Jurkat, Clone E6-1 (cell line): ENCODE measurements at regions not wholly inside any gene's neighbourhood (a gene's known extent, or its start where the extent isn't known, plus 50 kb on each side); places are given as distances from the start of the nearest gene placed in this dataset.

ENCODE experiments used
- DNase-seq: peaks from one replicate; pipeline ENCODE4 v3.0.0-alpha.2; 2011; ENCODE audit warnings: low read depth, low spot score
- H3K4me3 ChIP-seq: 2 replicates; pipeline ENCODE4 v1.5.1; 2011; ENCODE audit warnings: mild to moderate bottlenecking, low read length, control low read depth, moderate library complexity

DNA sequence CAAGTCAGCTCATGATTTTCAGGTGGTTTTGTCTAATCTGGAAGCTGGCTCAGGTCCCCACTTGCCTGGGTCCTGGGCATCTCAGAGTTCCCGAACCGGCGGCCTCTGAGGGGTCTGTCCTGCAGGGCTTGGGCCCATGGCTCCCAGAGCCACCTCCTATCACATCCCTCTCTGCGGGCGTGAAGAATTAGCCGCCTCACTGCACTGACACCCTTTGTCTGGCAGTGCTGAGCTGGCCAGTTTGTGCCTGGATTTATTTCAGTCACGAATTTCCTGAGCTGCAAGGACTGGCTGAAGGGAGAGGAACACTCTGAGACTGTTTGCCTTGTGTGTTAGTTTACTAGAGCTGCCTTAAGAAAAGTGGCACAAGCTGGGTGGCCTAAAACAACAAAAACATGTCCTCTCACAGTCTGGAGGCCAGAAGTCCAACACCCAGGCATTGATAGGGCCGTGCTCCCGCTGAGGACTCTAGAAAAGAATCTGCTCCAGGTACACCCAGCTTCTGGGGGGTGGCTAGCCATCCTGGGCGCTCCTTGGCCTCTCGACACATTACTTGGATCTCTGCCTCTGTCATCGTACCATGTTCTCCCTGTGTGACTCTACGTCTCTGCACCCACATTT lies 217.5 kb upstream of the DYNLRB2 start:
- no peak for DNase-seq
- H3K4me3 ChIP-seq = no peak overlapping the region

DNA sequence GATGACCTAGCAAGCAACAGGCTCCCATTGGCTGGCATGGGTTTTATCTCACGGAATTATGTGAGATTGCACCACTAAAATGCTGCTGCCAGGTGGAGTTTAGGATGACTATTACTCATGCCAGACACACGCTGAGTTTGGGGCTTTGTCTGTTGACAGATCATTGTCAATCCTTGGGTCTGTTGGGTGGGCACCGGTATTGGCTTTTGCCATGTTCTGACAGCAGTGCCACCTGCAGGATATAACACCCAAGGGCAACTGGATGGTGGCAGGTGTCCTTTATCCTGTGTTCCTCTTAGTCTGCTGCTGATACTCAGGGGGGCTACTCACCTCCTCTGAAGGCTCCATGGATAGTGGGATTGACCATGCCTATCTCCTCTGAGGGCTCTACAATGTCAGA lies 221.6 kb upstream of the DYNLRB2 start:
- DNase-seq = peak; percentile 3
- H3K4me3 ChIP-seq = no peak overlapping the region

DNA sequence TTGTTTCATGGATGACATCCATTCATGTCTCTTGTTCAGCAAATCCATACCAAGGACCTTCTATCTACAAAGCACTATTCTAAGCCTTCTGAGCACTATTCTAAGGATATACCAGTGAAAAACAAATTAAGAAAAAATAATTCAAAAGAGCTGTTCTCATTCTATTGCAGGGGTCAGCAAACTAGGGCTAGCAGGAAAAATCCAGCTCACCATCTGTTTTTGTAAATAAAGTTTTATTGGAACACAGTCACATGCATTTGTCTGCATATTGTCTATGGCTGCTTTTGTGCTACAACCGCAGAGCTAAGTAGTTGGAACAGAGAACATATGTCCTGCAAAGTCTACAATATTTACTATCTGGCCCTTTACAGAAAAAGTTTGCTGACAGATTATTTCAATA lies 222.7 kb upstream of the DYNLRB2 start:
- no peak for DNase-seq
- H3K4me3 ChIP-seq = no peak overlapping the region

DNA sequence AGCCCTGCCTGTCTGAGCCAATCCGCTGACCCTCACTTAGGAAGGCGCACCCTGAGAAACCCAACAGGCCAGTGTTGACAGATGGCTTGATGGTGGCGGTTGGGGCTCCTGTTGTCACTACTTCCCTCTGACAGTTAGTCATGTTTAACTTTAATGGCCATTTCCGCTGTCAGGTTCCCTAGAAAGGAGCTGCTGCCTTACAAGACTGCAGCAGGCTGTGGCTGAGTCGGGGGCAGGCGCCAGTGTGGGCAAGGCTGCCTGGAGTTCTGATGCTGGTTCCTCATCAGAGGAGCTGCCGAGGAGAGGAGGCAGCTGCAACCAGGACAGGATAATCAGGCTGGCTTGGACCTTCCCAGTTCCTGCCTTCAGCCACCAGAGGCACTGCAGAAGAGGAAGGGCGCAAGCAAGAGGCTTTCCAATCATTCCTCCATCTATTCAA lies 223.2 kb upstream of the DYNLRB2 start:
- DNase-seq = no peak
- no peak overlapping the region for H3K4me3 ChIP-seq

DNA sequence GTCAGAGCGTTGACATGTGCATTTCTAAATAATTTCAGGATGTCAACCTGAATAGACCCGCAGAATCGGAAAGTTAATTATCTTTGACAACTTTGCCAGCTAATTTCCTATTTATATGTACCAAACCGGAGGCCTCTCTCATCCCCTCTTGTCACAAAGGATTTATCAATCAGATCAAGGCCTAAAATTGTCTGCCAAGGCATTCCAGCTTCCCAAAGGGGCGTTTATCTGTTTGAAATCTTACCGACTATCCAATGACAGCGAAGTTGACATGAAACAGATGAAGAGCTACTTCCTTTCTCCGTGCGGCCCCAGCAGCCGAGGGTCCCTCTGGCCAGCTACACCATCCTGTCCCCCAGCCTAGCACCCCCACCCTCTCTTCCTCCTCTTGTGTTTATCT lies 223.7 kb upstream of the DYNLRB2 start:
- H3K4me3 ChIP-seq = no peak overlapping the region
- DNase-seq = no peak

DNA sequence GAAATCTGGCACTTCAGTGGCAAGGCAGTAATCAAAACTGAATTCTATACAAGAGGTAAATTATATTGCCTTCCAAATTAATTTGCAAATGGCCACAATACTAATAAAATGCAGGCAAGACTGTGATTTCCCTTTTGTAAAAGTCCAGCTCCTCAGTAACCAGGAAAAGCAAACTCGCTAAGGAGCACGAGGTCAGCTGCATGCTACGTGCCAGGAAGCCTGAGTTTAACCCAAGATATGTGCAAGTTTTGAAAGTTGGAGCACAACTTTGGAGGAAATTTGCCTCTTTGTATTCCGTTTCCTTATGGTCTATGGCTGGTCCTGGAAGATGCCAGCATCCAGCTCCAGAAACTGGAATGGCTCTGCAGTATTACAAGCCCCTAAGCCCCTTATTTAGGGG lies 226.8 kb upstream of the DYNLRB2 start:
- H3K4me3 ChIP-seq = no peak overlapping the region
- no peak for DNase-seq

DNA sequence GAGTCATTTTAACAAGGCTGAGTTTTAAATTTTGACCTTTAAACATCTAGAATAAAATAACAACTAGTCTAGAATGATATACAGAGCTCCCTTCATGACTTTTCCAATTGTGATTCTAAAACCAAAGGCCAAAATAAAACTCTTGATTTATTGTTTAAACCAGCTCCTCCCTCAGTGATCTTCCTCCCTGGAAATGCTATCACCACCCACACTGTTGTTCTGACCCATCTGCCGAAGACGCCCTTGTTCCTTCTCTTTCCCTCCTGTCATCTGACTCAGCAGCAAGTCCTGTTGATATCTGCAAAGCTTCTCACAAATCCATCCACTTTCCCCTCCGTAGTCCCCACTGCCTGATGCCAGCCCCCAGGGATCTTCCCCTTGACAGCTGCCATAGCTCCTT lies 231.6 kb upstream of the DYNLRB2 start:
- no peak for DNase-seq

DNA sequence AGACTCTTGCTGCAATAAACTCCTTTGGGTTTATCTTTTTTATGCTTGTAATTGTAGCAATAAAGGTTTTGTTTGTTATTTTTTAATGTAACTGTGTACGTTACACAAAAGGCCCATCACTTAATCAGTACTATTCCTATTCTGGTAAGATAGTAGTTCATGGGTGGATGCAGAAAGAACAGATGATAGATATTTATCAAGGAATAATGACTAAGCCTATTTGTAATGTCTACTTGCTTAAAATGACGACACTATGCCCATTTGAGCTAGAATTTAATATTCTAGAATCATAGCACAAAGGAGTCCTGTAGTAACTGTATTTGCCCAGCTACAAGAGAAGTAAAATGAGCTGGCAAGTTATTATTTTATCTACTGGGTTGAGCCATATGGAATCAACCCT lies 235.4 kb upstream of the DYNLRB2 start:
- H3K4me3 ChIP-seq = no peak overlapping the region
- DNase-seq = no peak

More for the DNA sequence above, 231.6 kb upstream of the DYNLRB2 start:
- no peak overlapping the region for H3K4me3 ChIP-seq

DNA sequence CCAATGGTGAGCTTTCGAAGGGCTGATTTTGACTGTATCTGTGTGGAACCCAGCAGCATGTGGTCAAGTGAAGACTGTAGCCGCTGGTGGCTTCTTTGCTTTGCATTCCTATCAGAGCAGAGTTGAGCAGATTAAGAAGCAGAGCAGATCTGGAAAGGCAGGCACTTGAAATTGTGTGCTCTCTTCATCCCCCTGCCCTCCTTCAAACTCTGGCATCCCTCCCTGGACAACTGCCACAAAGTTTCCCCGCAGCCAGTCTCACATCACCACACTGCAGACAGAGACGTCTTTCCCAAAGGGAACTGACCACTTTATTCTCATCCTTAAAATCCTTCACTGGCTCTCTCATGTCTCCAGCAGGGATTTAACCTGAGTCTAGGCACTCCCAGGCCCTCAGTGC lies 237.1 kb upstream of the DYNLRB2 start:
- DNase-seq = no peak

DNA sequence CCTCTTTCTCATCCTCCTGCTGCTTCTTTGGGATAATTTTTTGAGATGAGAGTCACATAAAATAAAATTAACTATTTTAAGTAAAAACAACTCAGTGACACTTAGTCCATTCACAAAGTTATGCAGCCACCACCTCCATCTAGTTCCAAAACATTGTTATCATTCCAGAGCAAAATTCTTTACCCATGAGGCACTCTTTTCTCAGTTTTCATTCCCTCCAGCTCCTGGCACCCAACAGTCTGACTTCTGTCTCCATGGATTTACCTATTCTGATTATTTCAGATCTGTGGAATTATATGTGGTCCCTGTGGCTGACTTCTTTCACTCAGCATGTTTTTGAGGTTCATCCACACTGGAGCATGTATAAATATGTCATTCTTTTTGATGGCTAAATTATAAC lies 239.9 kb upstream of the DYNLRB2 start:
- H3K4me3 ChIP-seq = no peak overlapping the region
- DNase-seq = no peak

More for the DNA sequence above, 237.1 kb upstream of the DYNLRB2 start:
- no peak overlapping the region for H3K4me3 ChIP-seq

DNA sequence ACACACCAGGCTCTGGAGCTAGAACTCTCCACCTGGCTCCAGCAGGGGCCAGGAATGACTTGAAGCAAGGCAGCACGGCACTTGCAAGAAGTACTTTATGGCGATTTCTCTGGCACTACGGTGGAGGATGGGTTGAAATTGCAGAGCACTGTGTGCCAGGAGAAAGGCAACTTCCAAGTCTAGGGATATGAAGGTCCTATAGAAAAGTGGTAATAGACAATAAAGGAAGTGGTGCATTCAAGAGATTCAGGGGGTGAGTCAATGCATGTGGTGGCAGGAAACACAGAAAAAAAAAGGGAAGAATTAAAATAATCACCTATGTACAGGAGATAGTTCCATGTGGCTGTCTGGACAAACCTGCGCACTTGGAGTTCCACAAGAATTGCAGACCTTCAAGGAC lies 240.3 kb upstream of the DYNLRB2 start:
- DNase-seq = no peak
- no peak overlapping the region for H3K4me3 ChIP-seq

DNA sequence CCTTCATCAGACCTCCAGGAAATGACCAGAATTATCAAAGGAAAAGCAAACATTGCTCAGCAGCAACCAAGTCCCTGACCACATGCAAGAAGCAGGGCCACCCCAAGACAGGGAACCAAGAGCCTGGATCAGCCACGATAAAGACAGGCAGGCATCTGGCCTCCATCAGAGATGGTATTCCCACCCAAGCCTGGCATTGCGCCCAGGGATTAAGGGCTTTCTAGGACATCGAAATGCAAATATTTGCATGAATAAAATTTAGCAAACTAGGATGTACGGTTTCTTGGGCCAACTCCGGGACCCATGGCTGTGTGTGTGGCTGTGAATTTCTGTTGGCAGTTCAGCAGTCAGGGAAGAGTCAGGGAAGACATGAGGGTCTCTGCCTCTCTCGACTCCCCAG lies 241.4 kb upstream of the DYNLRB2 start:
- DNase-seq = no peak
- H3K4me3 ChIP-seq = no peak overlapping the region

DNA sequence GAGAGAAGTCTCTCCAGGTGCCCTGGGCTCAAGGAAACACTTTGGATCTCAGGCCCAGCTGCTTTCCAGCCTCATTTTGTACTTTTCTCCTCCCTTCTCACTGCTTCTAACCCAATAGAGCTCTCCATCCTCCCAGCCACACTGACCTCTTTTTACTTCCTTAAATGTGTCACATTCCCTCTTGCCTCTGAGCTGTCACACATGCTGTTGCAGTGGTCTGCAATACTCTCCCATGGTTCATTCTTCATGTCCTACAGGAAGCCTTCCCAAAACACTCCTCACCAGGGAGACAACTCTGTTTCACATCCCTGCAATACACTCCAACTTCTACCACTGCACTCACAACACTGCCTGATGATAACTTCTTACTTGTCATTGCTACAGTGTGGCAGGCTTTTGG lies 242.1 kb upstream of the DYNLRB2 start:
- no peak overlapping the region for H3K4me3 ChIP-seq
- DNase-seq = no peak

DNA sequence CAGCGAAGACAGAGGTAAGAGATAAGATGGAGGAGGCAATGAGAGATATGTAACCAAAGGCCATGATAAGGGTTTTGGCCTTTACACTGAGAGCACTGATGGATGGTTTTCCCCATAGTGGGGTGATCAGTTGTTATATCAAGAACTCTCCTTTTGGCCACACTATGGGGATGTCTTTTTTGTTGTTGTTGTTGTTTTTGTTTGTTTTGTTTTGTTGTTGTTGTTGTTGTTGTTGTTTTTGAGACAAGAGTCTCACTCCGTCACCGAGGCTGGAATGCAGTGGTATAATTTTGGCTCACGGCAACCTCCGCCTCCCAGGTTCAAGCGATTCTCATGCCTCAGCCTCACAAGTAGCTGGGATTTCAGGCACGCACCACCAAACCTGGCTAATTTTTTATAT lies 244.8 kb upstream of the DYNLRB2 start:
- H3K4me3 ChIP-seq = no peak overlapping the region
- no peak for DNase-seq

DNA sequence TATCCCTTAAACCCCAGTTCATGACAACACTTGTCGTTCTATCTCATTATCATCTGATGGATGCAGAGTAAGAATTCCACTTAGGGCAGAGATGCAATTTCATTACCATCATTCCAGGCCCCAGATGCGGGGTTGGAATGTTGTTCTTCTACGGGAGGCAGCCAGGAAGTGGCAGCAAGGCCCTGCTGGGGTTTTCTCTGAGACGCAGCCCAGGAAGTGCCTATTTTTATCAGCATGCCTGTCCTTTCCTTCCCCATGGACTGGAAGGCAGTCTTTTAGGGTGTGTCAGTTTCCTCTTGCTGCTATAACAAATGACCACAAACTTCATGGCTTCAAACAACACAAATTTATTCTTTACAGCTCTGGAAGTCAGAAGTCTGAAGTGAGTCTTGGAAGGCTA lies 246.6 kb upstream of the DYNLRB2 start:
- no peak for DNase-seq
- H3K4me3 ChIP-seq = no peak overlapping the region

DNA sequence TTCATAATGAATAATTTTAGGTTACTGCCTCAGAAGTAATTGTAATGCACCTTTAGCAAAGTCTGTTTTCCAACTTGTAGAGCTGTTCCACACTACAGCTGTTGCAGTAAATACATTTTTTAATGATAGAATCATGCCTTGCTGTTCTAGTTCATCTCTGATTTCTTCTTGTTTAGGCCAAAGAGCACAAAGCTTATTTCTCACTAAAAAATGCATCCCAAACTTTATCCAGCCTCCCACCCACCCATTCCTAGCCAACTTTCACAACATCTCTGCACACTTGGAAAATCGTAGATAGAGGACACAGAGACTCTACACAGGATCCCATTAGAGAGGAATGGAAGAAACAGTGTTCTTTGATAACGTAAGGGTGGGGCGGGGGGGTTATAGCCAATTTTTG lies 252.2 kb upstream of the DYNLRB2 start:
- DNase-seq = no peak
- no peak overlapping the region for H3K4me3 ChIP-seq

DNA sequence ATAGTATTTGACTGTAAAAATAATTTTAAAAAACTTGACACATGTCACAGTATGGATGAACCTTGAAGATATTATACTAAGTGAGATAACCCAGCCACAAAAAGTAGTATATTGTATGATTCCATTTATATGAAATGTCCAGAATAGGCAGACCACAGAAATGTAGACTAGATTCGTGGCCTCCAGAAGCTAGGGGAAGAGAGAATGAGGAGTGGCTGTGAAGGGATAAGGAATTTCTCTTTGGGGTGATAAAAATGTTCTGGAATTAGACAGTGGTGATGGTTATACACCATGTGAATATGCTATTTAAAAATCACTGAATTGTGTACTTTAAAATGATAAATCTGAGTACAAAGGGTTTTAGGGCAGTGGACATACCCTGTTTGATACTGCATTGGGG lies 253.1 kb upstream of the DYNLRB2 start:
- no peak overlapping the region for H3K4me3 ChIP-seq
- no peak for DNase-seq

DNA sequence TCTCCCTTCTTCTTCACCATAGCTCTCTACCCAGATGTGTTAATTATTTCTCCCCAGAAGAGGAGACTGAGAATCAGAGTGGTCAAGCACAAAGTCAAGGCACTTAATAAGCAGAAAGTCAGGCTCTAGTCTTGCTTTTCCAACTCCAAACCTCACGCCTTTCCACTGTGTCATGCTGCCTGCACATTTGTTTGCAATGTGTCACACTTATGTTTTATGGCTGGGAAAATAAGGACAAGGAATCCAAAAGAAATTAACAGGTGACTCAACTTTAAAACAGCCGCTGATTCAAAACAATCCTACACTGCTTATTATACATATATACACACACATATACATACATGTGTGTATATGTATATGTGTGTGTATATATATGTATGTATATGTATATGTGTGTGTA lies 255.7 kb upstream of the DYNLRB2 start:
- no peak for DNase-seq
- no peak overlapping the region for H3K4me3 ChIP-seq

DNA sequence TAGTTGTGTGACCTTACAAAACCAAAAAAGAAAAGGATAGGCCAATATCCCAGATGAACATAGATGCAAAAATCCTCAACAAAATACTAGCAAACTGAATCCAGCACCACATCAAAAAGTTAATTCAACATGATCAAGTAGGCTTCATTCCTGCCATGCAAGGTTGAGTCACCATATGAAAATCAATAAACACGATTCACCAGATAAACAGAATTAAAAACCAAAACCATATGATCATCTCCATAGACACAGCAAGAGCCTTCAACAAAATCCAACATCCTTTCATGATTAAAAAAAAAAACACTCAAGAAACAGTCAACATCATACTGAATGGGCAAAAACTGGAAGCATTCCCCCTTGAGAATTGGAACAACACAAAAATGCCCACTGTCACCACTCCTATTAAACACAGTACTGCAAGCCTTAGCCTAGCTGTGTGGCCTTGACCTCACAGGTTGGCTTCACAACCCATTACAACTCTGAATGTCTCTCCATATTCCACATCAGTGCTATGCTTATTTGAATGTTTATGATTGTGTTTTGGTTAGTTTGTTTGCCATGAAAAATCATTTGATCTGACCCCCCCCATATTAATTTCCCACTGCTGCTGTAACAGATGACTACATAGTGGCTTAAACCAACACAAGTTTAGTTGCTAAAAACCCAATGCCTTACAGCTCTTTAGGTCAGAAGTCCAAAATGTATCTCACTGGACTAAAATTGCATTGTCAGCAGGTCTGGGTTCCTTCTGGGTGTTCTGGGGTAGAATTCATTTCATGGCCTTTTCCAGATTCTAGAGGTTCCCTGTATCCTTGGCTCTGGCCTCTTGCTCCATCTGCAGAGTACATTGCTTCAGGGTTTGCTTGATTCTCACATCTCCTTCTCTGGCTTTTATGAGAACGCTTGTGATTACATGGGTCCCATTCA lies 257.1 kb upstream of the DYNLRB2 start:
- no peak overlapping the region for H3K4me3 ChIP-seq
- DNase-seq = no peak

DNA sequence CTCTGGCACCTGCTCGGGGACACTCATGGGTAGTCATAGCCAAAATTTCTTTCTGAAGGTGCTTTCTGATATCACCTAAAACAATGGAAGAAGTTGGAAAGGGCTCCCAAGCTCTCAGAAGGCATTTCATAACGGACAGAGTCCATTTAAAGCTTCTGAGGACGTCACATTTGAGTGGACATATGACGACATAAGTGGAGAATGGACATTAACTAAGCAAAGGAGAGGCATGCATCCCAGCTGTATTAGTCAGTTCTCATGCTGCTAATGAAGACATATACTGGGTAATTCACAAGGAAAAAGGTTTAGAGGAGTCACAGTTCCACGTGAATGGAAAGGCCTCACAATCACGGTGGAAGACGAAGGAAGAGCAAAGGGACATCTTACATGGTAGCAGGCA lies 260.2 kb upstream of the DYNLRB2 start:
- no peak overlapping the region for H3K4me3 ChIP-seq
- no peak for DNase-seq

DNA sequence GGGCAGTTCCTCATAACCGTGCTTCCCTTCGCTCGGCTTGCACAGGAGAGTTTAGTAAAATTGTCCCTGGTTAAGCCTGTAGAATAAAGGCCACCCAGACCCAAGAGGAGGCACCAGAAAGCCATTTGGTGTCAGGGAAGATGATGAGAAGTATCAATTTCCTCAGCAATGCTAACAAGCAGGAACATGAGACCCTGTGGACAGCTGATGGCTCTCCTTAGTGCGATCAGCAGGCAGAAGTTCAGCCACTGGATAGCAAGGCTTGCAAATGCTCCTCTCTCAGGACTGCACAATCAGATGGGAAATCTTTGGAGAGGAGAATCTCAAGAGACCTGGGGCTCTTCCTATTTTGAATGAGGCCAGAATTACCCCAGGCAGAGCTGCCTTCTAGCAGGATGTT lies 261.1 kb upstream of the DYNLRB2 start:
- DNase-seq = no peak
- H3K4me3 ChIP-seq = no peak overlapping the region
